H9 (cell line): ENCODE measurements at regions not wholly inside any gene's neighbourhood (a gene's known extent, or its start where the extent isn't known, plus 50 kb on each side); places are given as distances from the start of the nearest gene placed in this dataset.

Experiments
- DNase-seq: peaks from one replicate; pipeline ENCODE4 v3.0.0-alpha.2; 2017
- H2AFZ ChIP-seq: one replicate; pipeline ENCODE4 v1.6.1; 2013; ENCODE audit warnings: mild to moderate bottlenecking, low read length, control low read depth, moderate library complexity
- H2AK5ac ChIP-seq: 2 replicates; pipeline ENCODE4 v1.6.1; 2013; ENCODE audit warnings: low read length, control low read depth, mixed read lengths; ENCODE audit not compliant: insufficient read length
- H2BK120ac ChIP-seq: one replicate; pipeline ENCODE4 v1.6.1; 2013; ENCODE audit warnings: low read depth, mild to moderate bottlenecking, low read length, control low read depth, inconsistent platforms; ENCODE audit not compliant: poor library complexity, severe bottlenecking
- H2BK12ac ChIP-seq: 2 replicates; pipeline ENCODE4 v1.6.1; 2013; ENCODE audit warnings: low read length, control low read depth, mixed read lengths, low read depth; ENCODE audit not compliant: insufficient read length
- H2BK15ac ChIP-seq: 2 replicates; pipeline ENCODE4 v1.6.1; 2013; ENCODE audit warnings: low read depth, low read length, control low read depth
- H2BK20ac ChIP-seq: one replicate; pipeline ENCODE4 v1.6.1; 2013; ENCODE audit warnings: low read depth, mild to moderate bottlenecking, low read length, control low read depth, inconsistent platforms; ENCODE audit not compliant: poor library complexity, severe bottlenecking
- H2BK5ac ChIP-seq: 2 replicates; pipeline ENCODE4 v1.6.1; 2013; ENCODE audit warnings: low read length, control low read depth, mixed read lengths; ENCODE audit not compliant: insufficient read length
- H3K14ac ChIP-seq: 2 replicates; pipeline ENCODE4 v1.6.1; 2013; ENCODE audit warnings: low read length, control low read depth; ENCODE audit not compliant: insufficient read depth
- H3K18ac ChIP-seq: 2 replicates; pipeline ENCODE4 v1.6.1; 2013; ENCODE audit warnings: low read depth, mild to moderate bottlenecking, mixed read lengths, low read length, control low read depth; ENCODE audit not compliant: insufficient read length
- H3K23ac ChIP-seq: 2 replicates; pipeline ENCODE4 v1.6.1; 2013; ENCODE audit warnings: low read length, control low read depth, mixed read lengths, low read depth; ENCODE audit not compliant: insufficient read length
- H3K23me2 ChIP-seq: 2 replicates; pipeline ENCODE4 v1.6.1; 2013; ENCODE audit warnings: low read depth, mild to moderate bottlenecking, mixed read lengths, low read length, control low read depth; ENCODE audit not compliant: insufficient read length, poor library complexity, severe bottlenecking
- H3K27ac ChIP-seq: 2 replicates; pipeline ENCODE4 v1.5.1; 2013; ENCODE audit warnings: low read length, control low read depth, mixed read lengths, low read depth; ENCODE audit not compliant: insufficient read length
- H3K27me3 ChIP-seq: 2 replicates; pipeline ENCODE4 v1.6.1; 2013; ENCODE audit warnings: low read length, control low read depth, inconsistent platforms; ENCODE audit not compliant: insufficient read depth
- H3K4ac ChIP-seq: 2 replicates; pipeline ENCODE4 v1.6.1; 2013; ENCODE audit warnings: low read depth, mild to moderate bottlenecking, control low read depth, inconsistent platforms, low read length, moderate library complexity
- H3K4me1 ChIP-seq: 2 replicates; pipeline ENCODE4 v1.6.1; 2013; ENCODE audit warnings: low read length, control low read depth, inconsistent platforms; ENCODE audit not compliant: insufficient read depth
- H3K4me2 ChIP-seq: 2 replicates; pipeline ENCODE4 v1.6.1; 2013; ENCODE audit warnings: low read length, control low read depth, mixed read lengths; ENCODE audit not compliant: insufficient read length, insufficient read depth
- H3K56ac ChIP-seq: 2 replicates; pipeline ENCODE4 v1.6.1; 2013; ENCODE audit warnings: low read depth, mild to moderate bottlenecking, mixed read lengths, low read length, control low read depth; ENCODE audit not compliant: insufficient read length
- H3K79me1 ChIP-seq: 2 replicates; pipeline ENCODE4 v1.6.1; 2013; ENCODE audit warnings: low read depth, mild to moderate bottlenecking, moderate library complexity, low read length, control low read depth, inconsistent platforms; ENCODE audit not compliant: insufficient read depth, poor library complexity, severe bottlenecking
- H3K79me2 ChIP-seq: 2 replicates; pipeline ENCODE4 v1.6.1; 2013; ENCODE audit warnings: low read length, control low read depth, inconsistent platforms; ENCODE audit not compliant: insufficient read depth
- H3K9ac ChIP-seq: 2 replicates; pipeline ENCODE4 v1.6.1; 2013; ENCODE audit warnings: low read length, control low read depth, mixed read lengths; ENCODE audit not compliant: insufficient read length; ENCODE audit errors: extremely low read depth
- H3K9me3 ChIP-seq: one replicate; pipeline ENCODE4 v1.6.1; 2013; ENCODE audit warnings: low read depth, low read length, inconsistent platforms; ENCODE audit not compliant: control insufficient read depth
- H3T11ph ChIP-seq: one replicate; pipeline ENCODE4 v1.6.1; 2013; ENCODE audit warnings: mild to moderate bottlenecking, low read length, control low read depth, inconsistent platforms
- H4K20me1 ChIP-seq: one replicate; pipeline ENCODE4 v1.6.1; 2013; ENCODE audit not compliant: control insufficient read depth, insufficient read length, insufficient read depth
- H4K5ac ChIP-seq: 2 replicates; pipeline ENCODE4 v1.6.1; 2013; ENCODE audit warnings: low read depth, mild to moderate bottlenecking, mixed read lengths, low read length, control low read depth; ENCODE audit not compliant: insufficient read length
- H4K8ac ChIP-seq: replicated peaks from 2 replicates; pipeline ENCODE4 v1.6.1; 2013; ENCODE audit warnings: low read length, control low read depth, mixed read lengths, low read depth; ENCODE audit not compliant: insufficient read length
- H4K91ac ChIP-seq: 2 replicates; pipeline ENCODE4 v1.6.1; 2013; ENCODE audit warnings: low read depth, mild to moderate bottlenecking, moderate library complexity, mixed read lengths, low read length, control low read depth; ENCODE audit not compliant: insufficient read length
- H3K27ac Mint-ChIP-seq, 3 experiments: 2 replicates in 2 of 3; 3 replicates in 1 of 3; pipeline ENCODE4 v1.8.0; 2020 to 2021; ENCODE audit warnings: mixed read lengths in 3 of 3, mild to moderate bottlenecking in 1 of 3, moderate library complexity in 1 of 3
- H3K27me3 Mint-ChIP-seq: 2 replicates; pipeline ENCODE4 v1.8.0; 2021; ENCODE audit warnings: low read depth, mild to moderate bottlenecking, moderate library complexity, mixed read lengths
- H3K36me3 Mint-ChIP-seq, 3 experiments: 2 replicates in 2 of 3; 3 replicates in 1 of 3; pipeline ENCODE4 v1.8.0; 2020 to 2021; ENCODE audit warnings: low read depth in 3 of 3, mixed read lengths in 3 of 3; ENCODE audit not compliant: insufficient read depth in 1 of 3
- H3K4me1 Mint-ChIP-seq, 2 experiments: 2 replicates each; pipeline ENCODE4 v1.8.0; 2020; ENCODE audit warnings: mixed read lengths in 2 of 2
- H3K4me3 Mint-ChIP-seq, 2 experiments: 2 replicates in 1 of 2; 3 replicates in 1 of 2; pipeline ENCODE4 v1.8.0; 2020 to 2021; ENCODE audit warnings: mild to moderate bottlenecking in 2 of 2, mixed read lengths in 2 of 2, moderate library complexity in 1 of 2
- H3K9me3 Mint-ChIP-seq, 2 experiments: 2 replicates in 1 of 2; 3 replicates in 1 of 2; pipeline ENCODE4 v1.8.0; 2020; ENCODE audit warnings: mild to moderate bottlenecking in 2 of 2, mixed read lengths in 2 of 2, moderate library complexity in 1 of 2
- WGBS: extraction: QIAGEN DNeasy Blood & Tissue Kit; methylation state at CpG from one replicate; pipeline ENCODE4 v1.1.7; 2013; ENCODE audit warnings: missing lambda C conversion rate, low lambda C conversion rate, mixed read lengths; ENCODE audit not compliant: insufficient read length; ENCODE audit errors: extremely low coverage; 5-methylcytosine and 5-hydroxymethylcytosine counted together
- TF ChIP-seq, protein P1 (sequence below): fragments of 200-600 bp; sonication (generic); conservative IDR thresholded peaks from 3 replicates; pipeline ENCODE4 v1.8.0; 2021; ENCODE audit warnings: antibody characterized with exemption, mild to moderate bottlenecking

DNA sequence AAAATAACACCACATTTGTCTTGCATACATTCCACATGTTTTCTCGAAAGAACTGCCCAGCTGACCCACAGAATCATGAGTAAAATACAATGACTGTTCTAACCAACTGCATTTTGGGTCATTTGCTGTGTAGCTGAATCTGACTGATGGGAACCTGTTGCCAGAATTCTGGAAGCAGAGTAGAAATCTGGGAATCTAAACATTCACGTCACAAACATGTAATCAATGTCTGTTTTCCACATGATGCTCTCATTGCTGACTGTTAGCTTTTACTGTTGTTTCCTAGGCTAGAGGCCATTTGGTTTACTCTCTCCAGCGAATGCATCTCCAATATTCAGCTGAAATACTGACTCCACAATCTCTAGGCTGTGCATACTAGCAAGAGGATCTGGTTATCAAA lies 710.1 kb downstream of the KCNJ2 start:
- Mint-ChIP-seq H3K4me1 (peaks cover 8 to 13% of the 10 kb centered on the region in 2 experiments), H3K9me3 (peaks cover 0 to 13% of the 10 kb centered on the region in 2 experiments; a peak in 3 of 5 replicates), H3K27ac (no peak overlapping the region), H3K36me3 (peaks cover 0 to 5% (median 4%) of the 10 kb centered on the region in 3 experiments; a peak in 4 of 7 replicates), H3K4me3 (no peak overlapping the region), H3K27me3 (peaks cover 2% of the 10 kb centered on the region; the same call in 1 of the 2 replicates)
- Histone ChIP-seq H4K20me1 (no peaks in the 10 kb centered on the region), H2AFZ (no peak overlapping the region), H3K27ac (no peak overlapping the region), H4K5ac (no peak overlapping the region), H2BK12ac (no peak overlapping the region), H3K9ac (no peak overlapping the region), H2BK20ac (no peak overlapping the region), H3K27me3 (no peaks in the 10 kb centered on the region), H3K4me2 (no peak overlapping the region), H3K4me1 (no peaks in the 10 kb centered on the region; the same call in 1 of the 2 replicates), H3T11ph (no peak overlapping the region), H3K79me2 (no peaks in the 10 kb centered on the region), H3K4ac (no peak overlapping the region), H3K18ac (no peak overlapping the region), H3K14ac (no peak overlapping the region), H3K9me3 (no peaks in the 10 kb centered on the region), H2BK15ac (no peak overlapping the region), H3K79me1 (no peaks in the 10 kb centered on the region), H2AK5ac (no peak overlapping the region), H2BK5ac (no peak overlapping the region), H3K23me2 (no peaks in the 10 kb centered on the region), H3K23ac (no peak overlapping the region), H2BK120ac (no peak overlapping the region), H4K91ac (no peak overlapping the region), H4K8ac (no peak overlapping the region), H3K56ac (no peak overlapping the region)
- TF ChIP-seq, protein P1, sequence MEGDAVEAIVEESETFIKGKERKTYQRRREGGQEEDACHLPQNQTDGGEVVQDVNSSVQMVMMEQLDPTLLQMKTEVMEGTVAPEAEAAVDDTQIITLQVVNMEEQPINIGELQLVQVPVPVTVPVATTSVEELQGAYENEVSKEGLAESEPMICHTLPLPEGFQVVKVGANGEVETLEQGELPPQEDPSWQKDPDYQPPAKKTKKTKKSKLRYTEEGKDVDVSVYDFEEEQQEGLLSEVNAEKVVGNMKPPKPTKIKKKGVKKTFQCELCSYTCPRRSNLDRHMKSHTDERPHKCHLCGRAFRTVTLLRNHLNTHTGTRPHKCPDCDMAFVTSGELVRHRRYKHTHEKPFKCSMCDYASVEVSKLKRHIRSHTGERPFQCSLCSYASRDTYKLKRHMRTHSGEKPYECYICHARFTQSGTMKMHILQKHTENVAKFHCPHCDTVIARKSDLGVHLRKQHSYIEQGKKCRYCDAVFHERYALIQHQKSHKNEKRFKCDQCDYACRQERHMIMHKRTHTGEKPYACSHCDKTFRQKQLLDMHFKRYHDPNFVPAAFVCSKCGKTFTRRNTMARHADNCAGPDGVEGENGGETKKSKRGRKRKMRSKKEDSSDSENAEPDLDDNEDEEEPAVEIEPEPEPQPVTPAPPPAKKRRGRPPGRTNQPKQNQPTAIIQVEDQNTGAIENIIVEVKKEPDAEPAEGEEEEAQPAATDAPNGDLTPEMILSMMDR: no peak
- WGBS: no CpG with 5 or more reads among the region's 3 CpGs
- no peak for DNase-seq
